ENCODE measurements at regions not wholly inside any gene's neighbourhood (a gene's known extent, or its start where the extent isn't known, plus 50 kb on each side); places are given as distances from the start of the nearest gene placed in this dataset.
A peak's percentile ranks its signal among the peaks of the same experiment; 100 is the strongest.

GRCh38 chr6:137697267-137697938 lies 169.7 kb upstream of the TNFAIP3 start:
- TF ChIP-seq CTCF (IDR thresholded peaks at IDR 0.05; ENCODE audit: low read depth, low read length, missing input control) (no peak), REST (IDR thresholded peaks at IDR 0.05) (no peak), NR2F2 (IDR thresholded peaks at IDR 0.05) (peak; percentile 18), SP1 (IDR thresholded peaks at IDR 0.05) (no peak), YY1 (IDR thresholded peaks at IDR 0.05) (no peak)
- TF ChIP-seq, protein P1, sequence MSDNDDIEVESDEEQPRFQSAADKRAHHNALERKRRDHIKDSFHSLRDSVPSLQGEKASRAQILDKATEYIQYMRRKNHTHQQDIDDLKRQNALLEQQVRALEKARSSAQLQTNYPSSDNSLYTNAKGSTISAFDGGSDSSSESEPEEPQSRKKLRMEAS (IDR thresholded peaks at IDR 0.05), result no peak
